ENCODE measurements at regions not wholly inside any gene's neighbourhood (a gene's known extent, or its start where the extent isn't known, plus 50 kb on each side); places are given as distances from the start of the nearest gene placed in this dataset.

GRCh38 chr2:220513573-220514288 lies 886.3 kb downstream of the SLC4A3 start:
- DNase-seq (ENCODE audit: extremely low spot score in 2 of 2): no peak
- H3K36me3 ChIP-seq: no peaks in the 10 kb centered on the region
- intact Hi-C loops (cut with DNase I): no loop called here
- H3K27ac ChIP-seq: no peak overlapping the region
- TF ChIP-seq POLR2A (IDR thresholded peaks at IDR 0.05) (no peak), POLR2AphosphoS5 (IDR thresholded peaks at IDR 0.05; ENCODE audit: insufficient read depth in 1 of 2, low read depth in 1 of 2) (no peak), CTCF (IDR thresholded peaks at IDR 0.05) (no peak)
- H3K4me1 ChIP-seq: no peaks in the 10 kb centered on the region
- no peaks in the 10 kb centered on the region for H3K9me3 ChIP-seq
- H3K4me3 ChIP-seq: no peak overlapping the region
- H3K27me3 ChIP-seq: no peaks in the 10 kb centered on the region

GRCh38 chr2:220521551-220521950 lies 894.1 kb downstream of the SLC4A3 start:
- TF ChIP-seq CTCF (IDR thresholded peaks at IDR 0.05): no peak
- TF ChIP-seq POLR2AphosphoS5 (IDR thresholded peaks at IDR 0.05; ENCODE audit: insufficient read depth in 1 of 2, low read depth in 1 of 2): no peak
- no peak for TF ChIP-seq POLR2A (IDR thresholded peaks at IDR 0.05)
- intact Hi-C loops (cut with DNase I): no loop called here
- H3K36me3 ChIP-seq: no peaks in the 10 kb centered on the region

GRCh38 chr2:220528180-220528675 lies 900.8 kb downstream of the SLC4A3 start:
- H3K4me3 ChIP-seq: no peak overlapping the region
- no peaks in the 10 kb centered on the region for H3K4me1 ChIP-seq
- H3K27me3 ChIP-seq: no peaks in the 10 kb centered on the region
- no peak for DNase-seq (ENCODE audit: extremely low spot score in 2 of 2)
- TF ChIP-seq POLR2AphosphoS5 (IDR thresholded peaks at IDR 0.05; ENCODE audit: insufficient read depth in 1 of 2, low read depth in 1 of 2) (no peak), CTCF (IDR thresholded peaks at IDR 0.05) (no peak), POLR2A (IDR thresholded peaks at IDR 0.05) (no peak)
- no peak overlapping the region for H3K27ac ChIP-seq
- intact Hi-C loops (cut with DNase I): no loop called here
- no peaks in the 10 kb centered on the region for H3K9me3 ChIP-seq
- no peaks in the 10 kb centered on the region for H3K36me3 ChIP-seq

More at GRCh38 chr2:220521551-220521950, 894.1 kb downstream of the SLC4A3 start:
- Histone ChIP-seq H3K4me3 (no peak overlapping the region), H3K9me3 (no peaks in the 10 kb centered on the region), H3K4me1 (no peaks in the 10 kb centered on the region), H3K27me3 (no peaks in the 10 kb centered on the region), H3K27ac (no peak overlapping the region)
- DNase-seq (ENCODE audit: extremely low spot score in 2 of 2): no peak

- intact Hi-C loops (cut with DNase I): no loop called here
- H3K4me1 ChIP-seq: no peaks in the 10 kb centered on the region
- no peak for DNase-seq (ENCODE audit: extremely low spot score in 2 of 2)
- H3K9me3 ChIP-seq: no peaks in the 10 kb centered on the region
- no peak overlapping the region for H3K27ac ChIP-seq
- no peaks in the 10 kb centered on the region for H3K36me3 ChIP-seq
- no peak overlapping the region for H3K4me3 ChIP-seq
- no peaks in the 10 kb centered on the region for H3K27me3 ChIP-seq
- TF ChIP-seq CTCF (IDR thresholded peaks at IDR 0.05): no peak
- no peak for TF ChIP-seq POLR2A (IDR thresholded peaks at IDR 0.05)
- TF ChIP-seq POLR2AphosphoS5 (IDR thresholded peaks at IDR 0.05; ENCODE audit: insufficient read depth in 1 of 2, low read depth in 1 of 2): no peak
Observed at GRCh38 chr2:220531216-220531615, 903.8 kb downstream of the SLC4A3 start.

- TF ChIP-seq POLR2A (IDR thresholded peaks at IDR 0.05): no peak
- no peak for TF ChIP-seq POLR2AphosphoS5 (IDR thresholded peaks at IDR 0.05; ENCODE audit: insufficient read depth in 1 of 2, low read depth in 1 of 2)
- TF ChIP-seq CTCF (IDR thresholded peaks at IDR 0.05): no peak
- Histone ChIP-seq H3K27ac (no peak overlapping the region), H3K27me3 (no peaks in the 10 kb centered on the region), H3K36me3 (no peaks in the 10 kb centered on the region), H3K4me1 (no peaks in the 10 kb centered on the region), H3K9me3 (no peaks in the 10 kb centered on the region), H3K4me3 (no peak overlapping the region)
- no peak for DNase-seq (ENCODE audit: extremely low spot score in 2 of 2)
- intact Hi-C loops (cut with DNase I): no loop called here
Observed at GRCh38 chr2:220533485-220533884, 906.1 kb downstream of the SLC4A3 start.
